Ishikawa (cell line): ENCODE measurements at regions not wholly inside any gene's neighbourhood (a gene's known extent, or its start where the extent isn't known, plus 50 kb on each side); places are given as distances from the start of the nearest gene placed in this dataset.

Experiments
- CEBPB ChIP-seq: IDR thresholded peaks from 2 replicates; pipeline ENCODE4 v1.6.1; 2012
- CREB1 ChIP-seq: IDR thresholded peaks from 2 replicates; pipeline ENCODE4 v1.6.1; 2012; ENCODE audit warnings: low read depth
- EGR1 ChIP-seq: IDR thresholded peaks from 2 replicates; pipeline ENCODE4 v1.6.1; 2012
- EP300 ChIP-seq: IDR thresholded peaks from 2 replicates; pipeline ENCODE4 v1.6.1; 2012; ENCODE audit warnings: borderline replicate concordance
- FOXM1 ChIP-seq: IDR thresholded peaks from 2 replicates; pipeline ENCODE4 v1.6.1; 2012; ENCODE audit warnings: low read depth, borderline replicate concordance
- NFIC ChIP-seq: IDR thresholded peaks from 2 replicates; pipeline ENCODE4 v1.6.1; 2012
- RAD21 ChIP-seq: IDR thresholded peaks from 2 replicates; pipeline ENCODE4 v1.6.1; 2012; ENCODE audit warnings: low read depth
- TAF1 ChIP-seq: IDR thresholded peaks from 2 replicates; pipeline ENCODE4 v1.6.1; 2012; ENCODE audit warnings: low read depth, mild to moderate bottlenecking
- TCF12 ChIP-seq: IDR thresholded peaks from 2 replicates; pipeline ENCODE4 v1.6.1; 2012; ENCODE audit warnings: low read depth
- TEAD4 ChIP-seq: IDR thresholded peaks from 2 replicates; pipeline ENCODE4 v1.6.1; 2012
- YY1 ChIP-seq: IDR thresholded peaks from 2 replicates; pipeline ENCODE4 v1.6.1; 2012; ENCODE audit warnings: low read depth
- ZBTB7A ChIP-seq: IDR thresholded peaks from 2 replicates; pipeline ENCODE4 v1.6.1; 2012; ENCODE audit warnings: low read depth
- TF ChIP-seq, protein P1 (sequence below): IDR thresholded peaks from 2 replicates; pipeline ENCODE4 v1.6.1; 2012; ENCODE audit warnings: low read depth, mild to moderate bottlenecking
- TF ChIP-seq, protein P2 (sequence below): IDR thresholded peaks from 2 replicates; pipeline ENCODE4 v1.6.1; 2012
- TF ChIP-seq, protein P3 (sequence below): IDR thresholded peaks from 2 replicates; pipeline ENCODE4 v1.6.1; 2012

DNA sequence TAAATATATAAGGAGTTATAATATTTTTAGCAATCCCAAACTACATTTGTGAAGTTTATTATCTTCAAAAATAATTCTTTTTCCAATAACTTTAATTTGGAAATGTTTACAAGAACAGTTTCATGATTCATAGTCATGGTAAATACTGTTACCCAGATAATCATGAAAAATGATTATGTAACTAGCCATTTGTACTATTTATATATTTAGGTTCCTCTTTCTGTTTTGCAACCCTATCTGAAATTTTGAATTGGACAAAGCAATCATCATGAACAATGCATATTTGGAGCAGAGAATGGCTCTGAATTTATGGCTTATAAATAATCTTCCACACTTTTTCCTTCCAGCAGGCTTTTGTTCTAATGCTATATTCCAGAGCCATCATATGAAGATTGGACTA lies 499.7 kb downstream of the SLCO4C1 start:
- TF ChIP-seq EP300 = no peak

DNA sequence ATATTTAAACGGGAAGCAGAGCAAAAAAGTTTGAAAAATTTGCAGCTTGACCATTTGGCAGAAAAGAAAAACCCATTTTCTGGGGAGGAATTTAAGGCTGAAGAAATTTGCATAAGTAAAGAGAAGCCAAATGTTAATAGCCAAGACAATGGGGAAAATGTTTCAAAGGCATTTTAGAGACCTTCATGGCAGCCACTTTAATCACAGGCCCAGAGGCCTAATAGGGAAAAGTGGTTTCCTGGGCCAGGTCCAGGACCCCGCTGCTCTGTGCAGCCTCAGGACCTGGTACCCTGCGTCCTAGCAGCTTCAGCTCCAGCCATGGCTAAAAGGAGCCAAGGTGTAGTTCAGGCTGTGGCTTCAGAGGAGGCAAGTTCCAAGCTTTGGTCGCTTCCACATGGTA lies 507.3 kb downstream of the SLCO4C1 start:
- no peak for TF ChIP-seq YY1
- TF ChIP-seq CREB1 = no peak
- TF ChIP-seq EGR1 = no peak
- no peak for TF ChIP-seq FOXM1
- TF ChIP-seq ZBTB7A = no peak
- TF ChIP-seq TEAD4 = no peak
- no peak for TF ChIP-seq RAD21
- TF ChIP-seq CEBPB = no peak
- TF ChIP-seq TAF1 = no peak
- no peak for TF ChIP-seq EP300
- TF ChIP-seq, protein P1, sequence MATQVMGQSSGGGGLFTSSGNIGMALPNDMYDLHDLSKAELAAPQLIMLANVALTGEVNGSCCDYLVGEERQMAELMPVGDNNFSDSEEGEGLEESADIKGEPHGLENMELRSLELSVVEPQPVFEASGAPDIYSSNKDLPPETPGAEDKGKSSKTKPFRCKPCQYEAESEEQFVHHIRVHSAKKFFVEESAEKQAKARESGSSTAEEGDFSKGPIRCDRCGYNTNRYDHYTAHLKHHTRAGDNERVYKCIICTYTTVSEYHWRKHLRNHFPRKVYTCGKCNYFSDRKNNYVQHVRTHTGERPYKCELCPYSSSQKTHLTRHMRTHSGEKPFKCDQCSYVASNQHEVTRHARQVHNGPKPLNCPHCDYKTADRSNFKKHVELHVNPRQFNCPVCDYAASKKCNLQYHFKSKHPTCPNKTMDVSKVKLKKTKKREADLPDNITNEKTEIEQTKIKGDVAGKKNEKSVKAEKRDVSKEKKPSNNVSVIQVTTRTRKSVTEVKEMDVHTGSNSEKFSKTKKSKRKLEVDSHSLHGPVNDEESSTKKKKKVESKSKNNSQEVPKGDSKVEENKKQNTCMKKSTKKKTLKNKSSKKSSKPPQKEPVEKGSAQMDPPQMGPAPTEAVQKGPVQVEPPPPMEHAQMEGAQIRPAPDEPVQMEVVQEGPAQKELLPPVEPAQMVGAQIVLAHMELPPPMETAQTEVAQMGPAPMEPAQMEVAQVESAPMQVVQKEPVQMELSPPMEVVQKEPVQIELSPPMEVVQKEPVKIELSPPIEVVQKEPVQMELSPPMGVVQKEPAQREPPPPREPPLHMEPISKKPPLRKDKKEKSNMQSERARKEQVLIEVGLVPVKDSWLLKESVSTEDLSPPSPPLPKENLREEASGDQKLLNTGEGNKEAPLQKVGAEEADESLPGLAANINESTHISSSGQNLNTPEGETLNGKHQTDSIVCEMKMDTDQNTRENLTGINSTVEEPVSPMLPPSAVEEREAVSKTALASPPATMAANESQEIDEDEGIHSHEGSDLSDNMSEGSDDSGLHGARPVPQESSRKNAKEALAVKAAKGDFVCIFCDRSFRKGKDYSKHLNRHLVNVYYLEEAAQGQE = no peak
- TF ChIP-seq NFIC = no peak
- TF ChIP-seq, protein P2, sequence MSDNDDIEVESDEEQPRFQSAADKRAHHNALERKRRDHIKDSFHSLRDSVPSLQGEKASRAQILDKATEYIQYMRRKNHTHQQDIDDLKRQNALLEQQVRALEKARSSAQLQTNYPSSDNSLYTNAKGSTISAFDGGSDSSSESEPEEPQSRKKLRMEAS = no peak
- TF ChIP-seq, protein P3, sequence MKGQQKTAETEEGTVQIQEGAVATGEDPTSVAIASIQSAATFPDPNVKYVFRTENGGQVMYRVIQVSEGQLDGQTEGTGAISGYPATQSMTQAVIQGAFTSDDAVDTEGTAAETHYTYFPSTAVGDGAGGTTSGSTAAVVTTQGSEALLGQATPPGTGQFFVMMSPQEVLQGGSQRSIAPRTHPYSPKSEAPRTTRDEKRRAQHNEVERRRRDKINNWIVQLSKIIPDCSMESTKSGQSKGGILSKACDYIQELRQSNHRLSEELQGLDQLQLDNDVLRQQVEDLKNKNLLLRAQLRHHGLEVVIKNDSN = no peak
- TF ChIP-seq TCF12 = no peak

DNA sequence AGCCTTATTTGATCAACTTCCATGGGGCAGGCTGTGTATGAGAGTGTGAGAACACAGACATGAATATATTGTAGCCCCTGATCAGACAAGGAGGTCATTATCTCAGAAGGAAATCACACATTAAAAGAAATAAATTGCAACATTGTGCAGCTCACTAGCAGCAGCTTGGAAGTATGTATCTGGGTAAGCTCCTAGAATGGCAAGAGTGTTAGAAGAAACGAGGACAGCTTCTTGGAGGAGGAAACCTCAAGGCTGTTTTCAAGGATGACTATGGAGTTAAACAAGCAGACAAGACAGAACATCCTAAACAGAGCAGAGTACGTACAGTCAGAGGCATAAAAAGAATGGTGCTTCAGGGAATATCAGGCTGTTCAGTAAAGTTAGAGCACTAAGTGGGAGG lies 511.0 kb downstream of the SLCO4C1 start:
- no peak for TF ChIP-seq NFIC
- no peak for TF ChIP-seq TEAD4
- no peak for TF ChIP-seq EGR1
- TF ChIP-seq TAF1 = no peak
- TF ChIP-seq YY1 = no peak
- no peak for TF ChIP-seq RAD21
- TF ChIP-seq TCF12 = no peak

DNA sequence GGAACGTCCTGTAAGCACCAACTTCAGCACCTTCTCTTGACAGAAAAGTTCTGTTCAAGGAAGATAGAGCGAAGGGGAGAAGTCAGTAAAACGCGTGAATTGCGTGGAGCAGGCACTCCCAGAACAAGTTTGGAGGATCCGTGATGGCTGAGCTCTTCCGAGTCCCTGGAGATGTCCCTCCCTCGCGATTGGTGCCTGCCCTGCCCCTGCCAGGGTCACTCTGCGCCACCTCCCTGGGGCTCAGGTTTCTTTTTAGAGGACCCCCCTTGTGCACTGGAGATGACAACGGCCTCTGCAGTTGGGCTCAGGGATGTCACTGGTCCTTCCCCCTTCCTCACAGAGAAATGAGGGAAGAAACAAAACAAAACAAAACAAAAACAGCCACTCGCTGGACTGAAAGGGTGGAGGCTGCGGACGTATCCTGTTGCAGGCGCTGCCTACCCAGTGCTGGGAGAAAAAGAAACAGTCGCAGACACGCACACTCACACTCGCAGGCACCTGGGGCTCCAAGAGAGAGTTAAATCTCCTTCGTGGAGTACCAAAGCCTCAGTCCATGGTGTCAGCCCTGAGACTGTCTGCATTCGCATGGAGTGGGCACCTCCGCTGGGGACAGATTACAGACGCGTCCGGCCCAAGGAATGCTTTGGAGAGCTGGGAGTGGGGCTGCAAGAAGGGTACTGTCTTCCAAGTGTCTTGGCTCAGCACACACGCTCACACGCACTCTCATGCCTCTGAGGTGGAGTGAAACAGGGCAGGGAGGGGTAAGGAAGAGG lies 512.7 kb downstream of the SLCO4C1 start:
- TF ChIP-seq CREB1 (no peak), FOXM1 (no peak), TCF12 (no peak), RAD21 (no peak), ZBTB7A (no peak), TEAD4 (no peak), TAF1 (no peak), YY1 (no peak), NFIC (no peak), CEBPB (no peak), EGR1 (no peak), EP300 (no peak)
- TF ChIP-seq, protein P1 = no peak
- TF ChIP-seq, protein P3 = no peak
- TF ChIP-seq, protein P2 = no peak

DNA sequence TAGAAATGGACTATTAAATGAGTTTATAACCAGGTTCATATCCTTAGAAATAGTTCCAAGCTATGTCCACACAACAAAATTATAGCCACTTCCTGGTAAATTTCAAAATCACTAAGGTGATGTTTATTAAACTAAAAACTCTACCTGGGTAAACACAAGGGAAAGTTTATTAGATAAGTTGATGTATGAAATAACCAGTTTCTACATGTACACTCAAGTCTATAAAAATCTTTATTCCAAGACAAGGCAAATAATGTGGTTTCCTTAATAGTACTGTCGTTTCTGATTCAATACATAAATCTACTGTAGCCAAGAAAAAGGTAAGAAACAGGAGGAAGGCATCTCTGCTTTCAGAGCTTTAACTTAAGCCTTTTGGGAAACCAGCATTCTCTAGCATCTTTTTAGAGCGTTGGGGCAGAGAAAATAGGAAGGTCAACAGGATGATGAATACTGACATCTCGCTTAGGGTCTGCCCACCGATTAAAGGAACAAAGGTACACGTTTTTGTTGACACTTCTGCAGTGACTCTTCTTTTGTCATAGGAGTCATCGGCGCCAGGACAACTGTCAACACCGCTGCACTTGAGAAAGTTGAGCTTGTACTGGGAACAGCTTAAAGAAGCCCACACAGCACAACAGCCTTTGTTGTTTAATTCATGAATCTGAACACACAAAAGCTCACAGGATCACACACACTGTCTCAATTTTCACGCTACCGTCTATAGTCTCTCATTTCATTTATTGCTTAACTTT lies 513.6 kb downstream of the SLCO4C1 start:
- TF ChIP-seq RAD21 (no peak), YY1 (no peak), TAF1 (no peak), TCF12 (no peak), FOXM1 (no peak), TEAD4 (no peak), CEBPB (no peak), CREB1 (no peak), EGR1 (no peak), NFIC (no peak), ZBTB7A (no peak), EP300 (no peak)
- TF ChIP-seq, protein P2 = no peak
- TF ChIP-seq, protein P1 = no peak
- TF ChIP-seq, protein P3 = no peak
